GM19455 (cell line): ENCODE measurements at regions not wholly inside any gene's neighbourhood (a gene's known extent, or its start where the extent isn't known, plus 50 kb on each side); places are given as distances from the start of the nearest gene placed in this dataset.

Experiments
- ATAC-seq: cut with Tn5 transposase; IDR thresholded peaks from one replicate; pipeline ENCODE4 v1.9.1; 2021; ENCODE audit not compliant: unreplicated experiment

DNA sequence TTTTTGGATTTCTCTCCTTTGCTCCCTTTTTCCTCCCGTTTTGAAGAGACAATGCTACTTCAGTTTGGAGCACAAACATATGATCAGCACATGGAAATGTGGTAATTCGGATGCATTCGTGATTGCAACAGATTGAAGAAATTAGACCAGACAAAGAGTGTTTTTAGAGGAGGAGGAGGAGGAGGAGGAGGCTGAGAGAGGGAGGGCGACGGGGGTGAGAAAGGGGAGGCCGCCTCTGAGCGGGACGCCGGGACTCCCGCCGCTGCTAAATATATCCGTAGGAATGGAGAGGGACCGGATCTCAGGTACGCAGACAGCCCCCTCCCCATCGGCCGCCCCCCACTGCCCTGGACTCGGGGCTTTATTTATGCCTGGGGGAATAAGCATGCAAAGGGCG, 179.3 kb downstream of the SEC14L1 start:
- no peak for ATAC-seq

DNA sequence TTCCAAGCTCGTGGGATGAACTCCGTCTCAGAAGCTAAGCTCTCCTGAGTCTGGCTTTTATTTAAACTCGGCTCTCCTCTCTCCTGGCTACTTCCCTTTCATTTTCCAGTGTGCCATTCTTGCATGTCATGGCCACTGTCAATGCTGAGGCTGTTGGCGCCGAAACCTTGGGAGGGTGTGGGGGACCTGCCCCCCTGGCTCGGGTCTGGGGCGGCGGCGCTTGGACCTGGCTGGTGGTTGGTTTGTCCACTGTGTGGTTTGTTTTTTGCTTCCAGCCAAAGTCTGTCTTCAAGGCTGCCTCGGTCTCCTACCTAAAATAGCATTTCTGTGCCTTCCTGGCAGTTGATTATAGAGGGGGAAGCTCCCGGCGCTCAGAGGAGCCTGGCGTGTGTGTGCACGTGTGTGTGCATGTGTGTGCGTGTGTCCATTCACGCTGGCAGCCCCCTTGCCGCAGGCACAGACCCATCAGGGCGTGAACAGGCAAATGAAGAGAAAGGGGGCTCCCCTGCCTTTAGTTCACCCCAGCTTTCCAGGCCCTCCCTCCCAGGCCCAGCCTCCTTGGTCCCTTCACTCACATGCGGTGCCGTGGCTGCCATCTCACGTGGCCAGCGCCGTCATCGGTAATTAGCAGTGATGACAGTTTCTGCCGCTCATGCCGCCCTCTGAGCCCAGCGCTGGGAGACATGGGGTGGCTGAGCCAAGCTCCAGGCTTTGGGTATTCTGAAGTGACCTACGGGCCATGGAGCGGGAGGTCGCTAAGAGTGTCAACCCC, 179.9 kb downstream of the SEC14L1 start:
- ATAC-seq: no peak

DNA sequence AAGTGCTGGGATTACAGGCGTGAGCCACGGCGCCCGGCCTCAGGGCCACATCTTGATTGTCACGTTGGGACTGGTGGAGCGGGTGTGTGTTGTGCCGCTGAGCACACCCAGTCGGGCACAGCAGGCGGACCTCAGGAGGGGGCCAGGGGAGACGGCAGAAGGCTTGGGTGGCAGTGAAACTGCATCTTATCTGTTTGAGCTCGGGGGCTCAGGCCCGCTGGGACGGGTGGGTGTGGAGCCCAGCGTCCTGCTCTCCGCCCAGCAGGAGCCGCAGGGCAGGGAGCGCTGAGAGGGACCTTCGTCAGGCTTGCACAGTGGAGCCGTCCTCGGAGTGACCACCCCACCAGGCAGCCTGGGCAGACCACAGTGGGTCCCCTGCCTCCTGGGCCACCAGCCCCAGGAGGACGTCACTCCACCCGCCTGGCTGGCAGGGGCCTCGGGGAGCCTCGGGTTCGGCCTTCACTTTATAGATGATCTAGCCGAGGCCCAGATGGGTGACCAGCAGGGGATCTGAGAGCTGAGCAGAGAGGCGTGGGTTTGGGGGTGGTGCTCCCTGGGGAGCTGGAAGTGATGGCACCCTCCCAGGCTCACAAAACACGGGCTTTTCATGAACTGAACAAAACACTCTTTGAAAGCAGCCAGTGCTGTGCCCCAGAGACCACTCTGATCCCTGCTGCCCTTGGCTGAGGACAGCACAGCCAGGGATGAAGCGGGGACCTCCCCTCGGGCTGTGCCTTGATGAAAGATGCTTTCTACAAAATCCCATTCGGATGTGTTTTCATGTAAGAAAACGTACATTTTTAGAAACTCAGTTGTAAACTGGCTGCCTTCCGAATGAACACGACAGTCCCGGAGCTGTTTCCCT, 181.1 kb downstream of the SEC14L1 start:
- no peak for ATAC-seq

DNA sequence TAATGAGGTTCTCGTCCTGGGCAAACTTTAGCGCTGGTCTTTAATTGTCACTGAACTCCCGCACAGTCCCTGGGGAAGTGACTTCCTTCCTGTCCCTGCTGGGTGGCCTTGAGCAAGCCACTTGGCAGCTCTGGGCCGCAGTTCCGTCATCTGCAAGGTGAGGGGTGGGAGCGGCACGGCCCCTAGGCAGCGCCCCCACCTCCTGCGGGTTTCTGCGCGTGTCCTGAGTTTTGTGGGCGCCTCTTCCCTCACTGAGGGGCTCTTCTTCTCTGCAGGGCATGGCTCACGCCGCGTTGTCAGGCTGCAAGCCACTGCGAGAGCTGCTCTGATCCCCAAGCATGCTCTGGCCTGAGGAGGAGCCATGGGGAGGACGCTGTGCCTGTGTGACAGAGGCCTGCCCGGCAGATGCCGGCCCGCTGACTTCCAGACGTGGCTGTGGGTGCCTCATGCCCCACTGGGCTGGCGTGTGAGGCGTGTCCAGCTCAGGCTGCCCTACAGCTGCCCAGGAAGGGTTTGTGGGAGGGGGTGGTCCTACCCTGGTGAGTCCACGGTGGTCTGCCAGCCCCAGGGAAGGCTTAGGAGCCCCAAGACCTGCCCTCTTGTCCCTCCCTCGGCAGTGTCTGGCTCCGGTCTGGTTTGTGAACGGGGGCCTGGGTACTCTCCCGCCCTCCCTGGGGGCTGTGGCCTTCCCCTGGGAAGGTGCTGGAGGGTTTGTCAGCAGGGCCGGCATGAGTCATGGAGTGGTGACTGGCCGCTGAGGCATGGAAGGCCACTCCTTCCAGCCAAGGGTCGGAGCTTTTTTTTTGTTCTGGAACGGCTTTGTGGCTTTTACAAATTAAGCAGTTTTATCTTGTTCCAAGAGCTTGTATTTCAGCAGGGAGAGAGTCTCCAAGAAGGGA, 182.0 kb downstream of the SEC14L1 start:
- ATAC-seq: no peak

DNA sequence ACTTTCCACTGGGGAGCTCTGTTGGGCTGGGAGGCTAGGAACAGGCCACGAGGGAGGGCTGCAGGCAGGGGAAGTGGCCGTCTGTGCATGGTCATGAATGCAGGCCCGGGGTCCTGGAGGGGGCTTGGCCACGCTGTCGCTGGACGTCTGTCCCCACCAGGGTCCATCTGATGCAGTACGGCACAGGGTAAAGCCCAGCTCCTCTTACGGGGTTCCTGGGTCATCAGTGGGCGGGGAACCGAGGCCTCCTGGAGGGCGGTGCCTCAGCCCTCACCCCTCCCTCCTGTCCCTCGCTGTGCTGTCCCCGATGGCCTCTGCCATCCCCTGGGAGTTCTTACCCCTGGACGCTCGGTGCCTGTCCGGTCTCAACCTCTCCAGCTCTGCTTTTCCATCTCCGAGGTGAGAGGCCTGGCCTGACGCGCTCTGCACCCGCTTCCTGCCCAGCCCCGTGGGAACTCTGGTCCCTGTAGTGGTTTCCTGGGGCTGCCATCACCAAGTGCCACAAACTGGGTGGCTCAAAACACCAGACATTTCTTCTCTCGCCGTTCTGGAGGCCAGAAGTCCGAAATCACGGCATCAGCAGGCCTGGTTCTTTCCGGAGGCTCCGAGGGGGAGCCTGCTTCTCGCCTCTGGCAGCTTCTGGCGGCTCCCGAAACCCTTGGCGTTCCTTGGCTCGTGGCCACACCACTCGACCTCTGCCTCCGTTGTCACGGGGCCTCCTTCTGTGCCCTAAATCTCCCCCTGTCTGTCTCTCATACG, 182.8 kb downstream of the SEC14L1 start:
- ATAC-seq: no peak

DNA sequence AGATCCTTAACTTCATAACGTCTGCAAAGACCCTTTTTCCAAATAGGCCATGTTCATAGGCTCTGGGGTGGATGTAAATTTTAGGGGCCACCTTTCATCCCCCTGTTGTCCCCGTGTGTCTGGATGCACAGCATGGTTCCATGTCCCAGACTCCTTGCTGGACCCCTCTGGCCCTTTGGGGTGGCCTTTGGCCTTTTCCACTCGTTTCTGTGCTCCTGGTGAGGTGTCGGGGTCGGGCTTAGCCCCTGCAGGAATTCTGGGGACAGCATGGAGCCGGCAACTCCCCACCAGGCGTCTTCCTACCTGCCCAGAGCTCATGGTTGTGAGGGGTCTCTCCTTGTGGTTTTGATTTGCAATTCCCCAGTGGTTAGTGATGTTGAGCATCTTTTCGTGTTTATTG, 183.5 kb downstream of the SEC14L1 start:
- ATAC-seq: no peak

DNA sequence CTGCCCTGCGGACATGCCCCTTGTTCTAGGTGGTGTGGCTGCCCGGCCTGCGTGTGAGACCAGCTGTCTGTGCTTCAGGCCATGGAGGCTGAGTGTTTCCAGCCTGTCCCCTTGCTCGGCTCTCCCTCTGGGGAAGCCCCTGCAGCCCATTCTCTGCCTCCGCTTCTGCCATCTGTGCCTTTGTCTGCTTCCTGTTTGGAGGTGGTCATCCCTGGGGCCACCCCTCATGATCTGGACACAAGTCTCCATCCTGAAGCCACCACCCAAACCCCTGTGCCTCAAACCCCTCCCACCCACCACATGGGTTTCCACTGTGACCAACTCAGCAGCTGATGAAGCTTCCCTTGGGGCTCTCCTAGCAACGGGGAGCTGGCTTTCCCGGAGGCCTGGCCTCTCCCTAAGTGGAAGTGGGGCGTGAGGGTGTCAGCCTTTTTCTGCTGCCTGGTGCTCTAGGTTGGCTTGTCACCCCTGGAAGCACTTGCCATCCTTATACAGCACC, 184.9 kb downstream of the SEC14L1 start:
- peak; percentile 14 for ATAC-seq

DNA sequence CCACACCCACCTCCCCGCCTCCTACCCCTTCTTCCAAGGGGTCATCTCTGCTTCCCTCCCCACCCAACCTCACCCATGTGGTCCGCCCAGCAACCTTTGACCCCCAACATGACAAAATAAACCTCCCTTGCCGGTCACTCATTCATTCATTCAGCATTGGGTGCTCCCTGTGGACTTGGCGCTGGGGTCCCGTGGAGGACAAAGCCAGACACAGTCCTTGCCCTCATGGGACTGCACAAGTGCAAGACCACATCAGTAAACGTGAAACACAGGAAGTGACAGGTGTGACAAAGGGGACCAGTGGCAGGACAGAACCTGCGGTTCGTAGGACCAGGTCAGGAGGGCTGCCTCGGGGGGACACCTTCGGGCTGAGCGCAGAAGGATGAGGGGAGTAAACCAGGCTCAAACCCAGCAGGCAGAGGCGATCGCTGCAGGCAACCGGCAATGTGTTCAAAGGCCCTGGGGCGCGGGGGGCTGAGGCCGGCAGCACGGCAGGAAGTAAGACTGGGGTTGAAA, 185.4 kb downstream of the SEC14L1 start:
- no peak for ATAC-seq

DNA sequence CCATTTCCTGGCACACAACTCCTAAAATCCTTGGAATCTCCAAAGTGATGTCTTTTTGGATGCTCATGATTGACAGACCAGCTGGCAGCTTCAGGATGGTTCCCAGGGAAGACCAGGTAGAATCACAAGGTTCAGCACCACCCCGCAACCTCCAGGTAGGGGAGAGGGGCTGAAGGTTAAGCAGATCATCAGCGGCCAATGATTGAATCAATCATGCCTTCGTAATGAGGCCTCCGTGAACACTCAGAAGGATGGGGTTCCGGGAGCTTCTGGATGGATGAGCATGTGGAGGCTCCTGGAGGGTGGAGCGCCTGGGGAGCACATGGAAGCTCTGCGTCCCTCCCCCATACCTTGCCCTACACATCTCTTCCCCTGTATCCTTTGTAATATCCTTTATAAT, 185.9 kb downstream of the SEC14L1 start:
- ATAC-seq: no peak

DNA sequence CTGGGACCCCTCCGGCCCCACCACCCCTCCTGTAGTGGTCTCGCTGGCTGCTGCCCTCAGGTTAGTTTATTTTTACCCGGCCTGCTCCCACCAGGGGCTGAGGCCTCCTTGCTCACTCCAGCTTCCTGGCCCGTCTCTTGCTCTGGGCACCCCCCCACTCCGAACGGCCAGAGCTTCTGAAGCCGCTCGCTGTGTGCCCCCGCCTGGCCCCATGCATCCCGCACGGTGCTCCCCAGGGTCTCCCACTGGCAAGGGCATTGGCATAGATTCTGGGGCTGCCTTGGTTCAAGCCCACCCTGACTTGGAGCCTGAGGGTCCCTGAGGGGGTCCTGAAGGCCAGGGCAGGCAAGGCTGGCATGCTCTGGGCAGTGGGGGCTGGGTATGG, 186.4 kb downstream of the SEC14L1 start:
- ATAC-seq: no peak

DNA sequence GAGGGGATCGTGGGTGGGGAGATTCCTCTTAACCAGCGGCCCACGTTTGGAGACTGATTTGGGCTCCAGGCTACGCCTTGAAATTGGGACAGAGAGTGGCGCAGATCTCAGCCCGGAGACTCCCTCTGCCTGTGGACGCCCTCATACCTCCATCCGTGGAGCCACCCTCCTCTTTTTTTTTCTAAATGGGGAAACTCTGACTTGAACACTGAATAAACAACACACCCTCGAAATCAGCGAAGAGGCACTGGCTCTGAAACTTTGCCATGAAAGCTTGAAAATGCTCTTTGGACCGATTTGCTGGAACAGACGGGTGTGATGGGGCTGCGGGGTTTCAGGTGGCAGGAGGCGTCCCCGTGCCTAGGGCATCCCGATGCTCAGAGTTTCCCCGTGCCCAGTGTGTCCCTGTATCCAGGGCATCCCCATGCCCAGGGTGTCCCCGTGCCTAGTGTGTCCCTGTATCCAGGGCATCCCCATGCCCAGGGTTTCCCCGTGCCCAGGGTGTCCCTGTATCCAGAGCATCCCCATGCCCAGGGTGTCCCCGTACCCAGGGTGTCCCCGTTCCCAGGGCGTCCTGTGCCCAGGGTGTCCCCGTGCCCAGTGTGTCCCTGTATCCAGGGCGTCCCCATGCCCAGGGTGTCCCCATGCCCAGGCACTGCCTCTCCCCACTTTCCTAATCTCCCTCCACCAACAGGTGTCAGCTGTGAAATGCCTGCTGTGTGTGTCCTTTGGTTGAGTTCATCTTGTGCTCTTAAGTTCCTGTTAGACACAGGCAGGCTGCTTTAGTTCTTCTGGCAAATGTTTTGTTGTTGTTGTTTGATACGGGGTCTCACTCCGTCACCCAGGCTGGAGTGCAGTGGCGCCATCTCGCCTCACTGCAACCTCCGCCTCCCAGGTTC, 187.0 kb downstream of the SEC14L1 start:
- no peak for ATAC-seq

DNA sequence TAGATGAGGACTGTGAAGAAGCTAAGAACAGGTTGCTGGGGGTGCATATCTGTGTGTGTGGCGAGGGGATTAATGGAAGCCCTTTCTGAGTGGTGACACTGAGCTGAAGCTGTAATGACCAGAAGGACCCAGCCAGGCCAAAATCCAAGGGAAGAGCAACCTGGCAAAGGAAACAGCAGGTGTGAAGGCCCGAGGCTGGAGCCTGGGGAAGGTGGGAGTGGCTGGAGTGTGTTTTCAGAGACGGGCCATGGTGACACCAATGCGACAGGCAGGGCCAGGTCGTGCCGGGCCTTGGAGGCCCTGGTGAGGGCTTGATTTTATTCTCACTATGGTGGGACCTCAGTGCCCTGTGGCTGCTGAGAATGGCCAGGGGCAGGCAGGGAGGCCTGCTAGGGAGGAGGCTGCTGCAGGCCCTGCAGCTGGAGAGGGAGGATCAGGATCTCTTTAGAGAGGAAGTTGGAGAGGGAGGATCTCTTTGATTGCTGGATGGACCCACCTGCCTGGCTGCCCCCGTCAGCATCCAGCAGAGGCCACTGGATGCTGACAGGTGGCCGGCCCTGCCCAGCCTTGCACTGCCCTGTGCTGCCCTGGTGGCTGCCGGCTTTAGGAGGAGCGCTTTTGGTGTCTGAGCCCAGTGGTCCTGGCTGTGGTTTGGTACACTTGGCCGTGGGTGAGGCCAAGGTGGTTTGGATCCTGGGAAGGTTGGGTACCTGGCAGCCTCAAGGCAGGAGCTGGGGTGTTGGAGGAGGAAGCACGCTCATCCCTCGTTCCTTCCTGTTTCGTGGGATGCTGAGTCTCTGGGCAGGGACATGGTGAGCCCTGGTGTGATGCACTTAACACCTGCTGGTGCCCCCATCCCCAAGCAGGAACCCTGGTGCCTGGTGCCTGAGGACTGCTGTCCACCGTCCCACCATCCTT, 188.3 kb downstream of the SEC14L1 start:
- ATAC-seq: no peak

DNA sequence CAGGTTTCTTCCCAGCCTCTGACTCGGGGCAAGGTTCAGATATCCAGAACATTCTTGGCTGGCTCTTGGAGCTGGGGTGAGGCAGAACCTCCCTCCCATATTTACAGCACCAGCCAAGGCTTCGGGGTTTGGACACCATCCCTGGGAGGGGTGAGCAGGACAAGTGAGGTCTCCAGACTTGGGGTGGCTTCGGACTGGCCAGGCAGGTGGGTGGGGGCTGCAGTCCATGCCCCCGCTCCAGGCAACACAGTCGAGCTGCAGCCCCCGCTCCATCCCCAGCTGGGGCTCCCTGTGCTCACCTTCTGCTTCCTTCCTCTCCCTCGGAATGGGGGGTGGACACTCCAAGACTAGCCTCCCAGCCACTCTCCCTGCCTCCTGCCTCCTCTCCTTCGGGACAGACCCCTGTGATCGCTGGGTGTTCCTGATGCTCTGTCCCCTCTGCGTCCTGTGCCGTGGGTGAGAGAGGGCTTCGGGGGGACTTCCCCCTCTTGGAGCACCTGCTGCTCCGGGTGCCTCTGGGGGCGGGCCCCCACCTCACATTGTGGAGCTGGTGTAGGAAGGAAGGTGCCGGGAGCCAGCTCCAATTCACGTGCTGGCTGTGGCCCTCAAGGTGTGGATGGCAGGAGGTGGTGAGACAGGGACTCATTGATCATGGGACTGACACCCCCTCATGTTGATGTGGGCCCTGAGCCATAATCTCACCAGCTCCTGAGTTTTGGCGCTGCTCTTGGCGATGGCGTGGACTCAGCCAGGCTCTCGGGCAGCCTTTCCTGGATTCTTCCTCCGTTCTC, 189.2 kb downstream of the SEC14L1 start:
- no peak for ATAC-seq

DNA sequence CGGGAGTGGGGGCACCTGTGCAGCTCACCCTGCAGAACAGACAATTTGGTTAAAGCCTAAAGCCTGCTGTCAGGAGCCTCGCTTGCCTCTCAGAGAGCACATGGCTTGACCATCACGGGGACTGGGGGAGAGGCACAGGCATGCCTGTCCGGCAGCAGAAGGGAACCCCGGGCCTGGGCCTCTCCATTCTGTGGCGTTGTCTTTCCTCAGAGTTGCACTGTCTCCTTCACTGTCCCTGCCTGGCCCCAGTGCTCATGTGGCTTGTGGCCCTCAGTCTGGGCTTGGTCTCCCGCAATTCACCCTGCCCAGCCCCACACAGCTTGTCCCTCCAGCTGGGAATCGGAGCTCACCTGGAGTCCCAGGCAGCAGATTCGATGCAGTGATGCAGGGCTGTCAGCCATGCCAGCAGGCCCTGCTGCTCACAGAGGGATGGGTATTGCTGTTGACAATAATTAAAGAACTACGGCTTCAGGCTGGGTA, 189.9 kb downstream of the SEC14L1 start:
- no peak for ATAC-seq

DNA sequence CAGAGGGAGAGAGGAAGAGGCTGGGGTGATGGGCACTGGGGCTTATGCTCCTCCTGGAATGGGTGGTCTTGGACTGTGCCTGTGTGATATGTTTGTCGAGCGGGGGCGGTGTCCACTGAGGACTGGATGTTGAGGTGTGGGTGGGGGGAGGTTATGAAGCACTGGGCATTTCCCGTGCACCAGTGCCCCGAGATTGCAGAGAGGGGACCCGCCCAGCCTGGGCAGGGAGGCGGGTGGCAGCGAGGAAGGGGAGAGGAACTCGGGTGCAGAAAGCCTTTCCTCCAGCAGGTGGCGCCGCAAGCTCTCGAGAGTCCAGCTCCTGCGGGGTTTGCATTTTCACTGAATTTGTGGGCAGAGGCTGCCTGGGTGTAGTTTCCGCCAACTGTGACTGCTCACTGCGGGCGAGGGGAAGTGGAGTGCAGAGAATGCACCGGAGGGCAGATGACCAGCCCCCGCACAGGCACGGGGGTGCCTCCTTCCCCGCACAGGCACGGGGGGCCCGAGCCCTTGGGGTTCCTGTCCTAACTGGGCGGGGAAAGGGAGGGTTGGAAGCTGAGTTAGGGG, 190.6 kb downstream of the SEC14L1 start:
- peak; percentile 59 for ATAC-seq

DNA sequence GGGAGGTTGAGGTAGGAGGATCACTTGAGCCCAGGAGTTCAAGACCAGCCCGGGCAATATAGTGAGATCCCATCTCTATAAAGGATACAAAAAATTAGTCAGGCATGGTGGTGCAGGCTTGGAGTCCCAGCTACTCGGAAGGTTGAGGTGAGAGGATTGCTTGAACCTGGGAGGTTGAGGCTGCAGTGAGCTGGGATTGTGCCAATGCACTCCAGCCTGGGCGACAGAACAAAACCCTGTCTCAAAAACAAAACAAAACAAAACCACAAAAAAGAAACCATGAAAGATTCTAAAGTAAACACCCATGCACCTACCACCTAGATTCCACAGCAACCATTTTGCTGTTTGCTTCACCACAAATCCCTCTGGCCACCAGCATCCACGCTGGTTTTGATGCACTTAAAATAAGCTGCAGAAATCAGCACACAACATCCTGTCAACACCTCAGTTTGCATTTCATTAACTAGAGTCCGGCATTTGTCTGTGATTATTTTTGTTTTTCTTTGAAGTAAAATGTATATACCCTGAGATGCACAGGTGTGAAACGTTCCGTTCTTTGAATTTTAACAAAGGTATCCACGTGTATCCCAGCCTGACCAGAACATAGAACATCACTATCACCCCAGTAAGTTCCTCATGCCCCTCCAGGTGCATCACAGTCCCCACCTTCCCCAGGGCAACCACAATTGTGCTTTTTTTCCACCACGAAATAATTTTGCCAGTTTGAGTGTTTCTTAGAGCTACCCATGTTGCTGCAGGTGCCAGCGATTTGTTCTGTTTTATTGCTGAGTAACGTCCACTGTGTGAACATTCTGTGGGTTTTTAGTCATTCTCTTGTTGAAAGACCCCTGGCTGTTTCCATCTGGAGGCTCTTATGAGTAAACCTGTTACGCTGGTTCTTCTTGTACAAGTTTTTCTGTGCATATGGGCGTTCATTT, 191.5 kb downstream of the SEC14L1 start:
- no peak for ATAC-seq
